Heart right ventricle (tissue), 16 donors: ENCODE measurements at regions not wholly inside any gene's neighbourhood (a gene's known extent, or its start where the extent isn't known, plus 50 kb on each side); places are given as distances from the start of the nearest gene placed in this dataset.

Experiments
- ATAC-seq, 8 donors: fragments of 200-7000 bp; cut with Tn5 transposase; one replicate each; pipeline ENCODE4 v1.9.1; 2020; ENCODE audit warnings: mild to moderate bottlenecking in 8 of 8, moderate library complexity in 8 of 8, moderate number of reproducible peaks in 1 of 8
- DNase-seq, 2 donors: peaks; one replicate each; pipeline ENCODE4 v3.0.0-alpha.2; 2020
- H3K27ac ChIP-seq, 10 donors: fragments of 200-600 bp; sonication (generic) in 2 of 10; one replicate each; pipeline versions ENCODE4 v1.5.0 to v1.8.0; 2020 to 2022; ENCODE audit warnings: mild to moderate bottlenecking in 3 of 10
- H3K27me3 ChIP-seq, 7 donors: fragments of 200-600 bp; one replicate each; pipeline ENCODE4 v1.8.0; 2021 to 2022; ENCODE audit warnings: mild to moderate bottlenecking in 2 of 7
- H3K36me3 ChIP-seq, 9 donors: fragments of 200-600 bp; sonication (generic) in 1 of 9; one replicate each; pipeline versions ENCODE4 v1.5.0 to v1.8.0; 2020 to 2022; ENCODE audit warnings: mild to moderate bottlenecking in 2 of 9
- H3K4me1 ChIP-seq, 9 donors: fragments of 200-600 bp; sonication (generic) in 1 of 9; one replicate each; pipeline versions ENCODE4 v1.5.0 to v1.8.0; 2020 to 2022; ENCODE audit warnings: mild to moderate bottlenecking in 4 of 9
- H3K4me3 ChIP-seq, 10 donors: fragments of 200-600 bp; sonication (generic) in 2 of 10; one replicate each; pipeline versions ENCODE4 v1.5.0 to v1.8.0; 2020 to 2022; ENCODE audit warnings: mild to moderate bottlenecking in 7 of 10, moderate library complexity in 2 of 10
- H3K9me3 ChIP-seq, 11 donors: fragments of 200-600 bp in 10 of 11; sonication (generic) in 2 of 11; one replicate each; pipeline versions ENCODE4 v1.5.0 to v1.8.0; 2013 to 2022; ENCODE audit warnings: mild to moderate bottlenecking in 2 of 11, control low read depth in 1 of 11, moderate library complexity in 1 of 11
- WGBS, 2 donors: extraction: QIAGEN DNeasy Blood & Tissue Kit; methylation state at CpG; one replicate each; pipeline ENCODE4 v1.1.7; 2013; ENCODE audit warnings: inconsistent platforms in 1 of 2; 5-methylcytosine and 5-hydroxymethylcytosine counted together
- intact Hi-C, 10 donors: fragments of 100-400 bp; cut with DNase I; formaldehyde crosslinking; loops; one replicate each; pipeline versions ENCODE4 v1.11.1 to v1.14.2; 2022
- TF ChIP-seq, protein P1 (sequence below), 9 donors: fragments of 200-600 bp; sonication (generic) in 2 of 9; IDR thresholded peaks; one replicate each; pipeline versions ENCODE4 v1.5.0 to v1.8.0; 2021 to 2022; ENCODE audit warnings: antibody characterized with exemption in 9 of 9, mild to moderate bottlenecking in 5 of 9, moderate library complexity in 1 of 9
- donor health status: Arrhythmogenic right ventricular cardiomyopathy.
- donor health status: ischemic (EF 13 %, LVEDD 7.1; RV severe dilation, severe dysfunction).
- donor health status: healthy with polysubstance abuse.
- donor health status: DM: no; HTN: yes; CAD: no.
- donor health status: DM: no; HTN: no; CAD: no.
- donor health status: ischemic (EF 25% LVEDD 6.9; RV normal size, moderate dysfunction).
- donor health status: ischemic (EF 25% LVEDD 5.7; RV mildly dilated, moderate dysfunction).
- donor health status: healthy.
- donor health status: DM: yes; HTN: yes; CAD: no.
- donor health status: Ischemic cardiomyopathy.
- donor health status: ischemic (EF 35%, LVEDD 5.7; RV mildly dilated, moderate dysfunction).
- donor health status: nonischemic (EF 11% LVEDD 7.7; RV severe dilation, severe dysfunction).
- donor health status: DM: yes; HTN: yes; CAD: no.
- donor health status: PGD.
- donor health status: ischemic (EF 29% LVEDD 5.4; RV normal size, mild dysfunction).
- donor health status: nonischemic (EF 23%, LVEDD 6.1; RV moderate dilation, normal function).

DNA sequence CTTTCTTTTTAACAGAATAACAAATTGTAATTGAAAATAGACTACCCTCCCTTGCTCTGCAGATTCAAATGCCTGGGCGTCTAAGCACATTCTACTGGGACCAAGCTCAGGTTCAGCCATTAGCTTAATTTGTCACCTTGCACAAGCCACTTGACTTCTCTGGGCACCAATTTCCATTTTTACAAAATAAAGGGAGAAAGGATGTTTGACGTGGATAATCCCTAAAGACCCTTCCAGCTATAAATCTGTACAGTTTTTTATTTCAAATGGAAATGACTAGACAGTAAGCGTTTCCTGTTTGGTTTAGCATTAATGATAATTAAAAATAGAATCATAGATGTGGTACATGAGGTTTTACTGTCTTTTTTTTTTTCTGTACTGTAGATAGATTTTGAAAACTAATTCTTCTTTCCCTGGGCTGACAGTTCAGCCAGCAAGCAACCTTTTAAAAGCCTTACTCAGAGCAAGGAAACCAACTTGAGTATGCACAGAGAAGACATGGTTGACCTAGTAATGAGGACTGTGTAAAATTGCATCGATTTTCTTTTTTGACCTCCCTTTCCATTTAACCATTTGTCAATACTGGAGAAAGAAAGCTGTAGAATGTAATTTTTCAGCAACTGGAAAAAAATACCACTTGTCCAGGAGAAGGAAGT lies 1329.5 kb upstream of the CDH8 start:
- Histone ChIP-seq H3K4me1 (no peaks in the 10 kb centered on the region), H3K27ac (no peak overlapping the region), H3K36me3 (no peaks in the 10 kb centered on the region), H3K9me3 (no peaks in the 10 kb centered on the region), H3K27me3 (no peaks in the 10 kb centered on the region), H3K4me3 (no peak overlapping the region)
- WGBS, 2 donors = 59 to 78% methylated on average over 4 of the region's 4 CpGs
- ATAC-seq (no peak), DNase-seq (no peak)
- TF ChIP-seq, protein P1, sequence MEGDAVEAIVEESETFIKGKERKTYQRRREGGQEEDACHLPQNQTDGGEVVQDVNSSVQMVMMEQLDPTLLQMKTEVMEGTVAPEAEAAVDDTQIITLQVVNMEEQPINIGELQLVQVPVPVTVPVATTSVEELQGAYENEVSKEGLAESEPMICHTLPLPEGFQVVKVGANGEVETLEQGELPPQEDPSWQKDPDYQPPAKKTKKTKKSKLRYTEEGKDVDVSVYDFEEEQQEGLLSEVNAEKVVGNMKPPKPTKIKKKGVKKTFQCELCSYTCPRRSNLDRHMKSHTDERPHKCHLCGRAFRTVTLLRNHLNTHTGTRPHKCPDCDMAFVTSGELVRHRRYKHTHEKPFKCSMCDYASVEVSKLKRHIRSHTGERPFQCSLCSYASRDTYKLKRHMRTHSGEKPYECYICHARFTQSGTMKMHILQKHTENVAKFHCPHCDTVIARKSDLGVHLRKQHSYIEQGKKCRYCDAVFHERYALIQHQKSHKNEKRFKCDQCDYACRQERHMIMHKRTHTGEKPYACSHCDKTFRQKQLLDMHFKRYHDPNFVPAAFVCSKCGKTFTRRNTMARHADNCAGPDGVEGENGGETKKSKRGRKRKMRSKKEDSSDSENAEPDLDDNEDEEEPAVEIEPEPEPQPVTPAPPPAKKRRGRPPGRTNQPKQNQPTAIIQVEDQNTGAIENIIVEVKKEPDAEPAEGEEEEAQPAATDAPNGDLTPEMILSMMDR (IDR thresholded peaks at IDR 0.05) = no peak
- intact Hi-C loops = loop anchor here in 2 of 10 donors (10.0 kb wide), 1 partner anchor 1749 kb away; no protein-coding TSS in a partner anchor

DNA sequence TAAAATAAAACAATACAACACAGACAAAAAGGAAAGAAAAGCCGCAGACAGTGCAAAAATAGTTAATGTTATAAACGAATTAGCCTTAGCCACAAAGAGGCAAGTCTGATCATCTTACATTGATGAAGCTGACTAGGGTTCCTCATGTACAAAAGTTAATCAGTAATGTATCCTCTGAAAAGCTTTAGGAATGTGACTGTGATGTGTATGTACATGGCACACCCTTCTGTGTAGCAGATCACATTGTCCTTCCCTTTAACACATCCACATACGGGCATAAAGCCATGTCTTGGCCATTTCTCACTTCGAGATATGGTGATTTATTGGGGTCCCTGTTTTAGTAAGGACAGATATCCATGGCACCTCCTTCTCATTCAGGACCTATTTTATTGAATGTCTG lies 1327.5 kb upstream of the CDH8 start:
- no peaks in the 10 kb centered on the region for H3K36me3 ChIP-seq
- TF ChIP-seq, protein P1 (IDR thresholded peaks at IDR 0.05) = no peak
- H3K4me3 ChIP-seq = no peak overlapping the region
- intact Hi-C loops = loop anchor here in 2 of 10 donors (10.0 kb wide), 1 partner anchor 1751 kb away; no protein-coding TSS in a partner anchor
- no peaks in the 10 kb centered on the region for H3K4me1 ChIP-seq
- DNase-seq = no peak
- no peaks in the 10 kb centered on the region for H3K9me3 ChIP-seq
- H3K27ac ChIP-seq = no peak overlapping the region
- 76 to 82% methylated on average over 4 of the region's 4 CpGs for WGBS, 2 donors
- H3K27me3 ChIP-seq = no peaks in the 10 kb centered on the region
- no peak for ATAC-seq

DNA sequence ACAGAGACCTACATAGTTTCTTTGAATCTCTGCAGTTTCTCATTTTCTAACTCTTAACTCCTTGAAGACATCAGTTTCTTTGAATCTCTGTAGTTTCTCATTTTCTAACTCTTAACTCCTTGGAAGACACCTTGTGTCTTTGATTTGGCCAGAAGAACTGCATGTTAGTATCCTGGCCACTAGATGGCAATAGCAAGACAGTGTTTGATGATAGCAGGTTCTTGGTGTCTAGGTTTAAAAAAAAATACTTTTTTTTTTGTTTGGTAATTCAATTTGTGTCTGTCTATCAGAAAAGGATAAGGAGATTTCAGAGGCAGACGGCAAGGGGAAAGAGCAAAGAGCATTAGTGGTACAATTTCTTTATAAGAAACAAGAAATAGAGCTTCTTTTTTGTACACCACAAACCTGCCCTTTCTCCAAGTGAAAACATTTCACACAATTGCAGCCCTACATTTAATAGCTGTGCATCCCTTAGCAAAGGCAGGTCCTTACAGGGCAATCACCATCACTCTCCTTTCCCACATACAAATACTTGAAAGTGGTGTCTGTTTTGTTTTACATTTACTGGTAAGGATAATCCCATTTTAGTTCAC lies 1324.9 kb upstream of the CDH8 start:
- H3K9me3 ChIP-seq = no peaks in the 10 kb centered on the region
- WGBS, 2 donors = 0 to 2% methylated on average over 1 of the region's 1 CpG
- no peak overlapping the region for H3K4me3 ChIP-seq
- intact Hi-C loops = loop anchor here in 2 of 10 donors (10.0 kb wide), 1 partner anchor 1754 kb away; no protein-coding TSS in a partner anchor
- H3K27me3 ChIP-seq = no peaks in the 10 kb centered on the region
- no peak for DNase-seq
- no peak overlapping the region for H3K27ac ChIP-seq
- no peaks in the 10 kb centered on the region for H3K36me3 ChIP-seq
- no peak for ATAC-seq
- TF ChIP-seq, protein P1 (IDR thresholded peaks at IDR 0.05) = peak; percentile 39 to 84 (median 73)
- no peaks in the 10 kb centered on the region for H3K4me1 ChIP-seq

DNA sequence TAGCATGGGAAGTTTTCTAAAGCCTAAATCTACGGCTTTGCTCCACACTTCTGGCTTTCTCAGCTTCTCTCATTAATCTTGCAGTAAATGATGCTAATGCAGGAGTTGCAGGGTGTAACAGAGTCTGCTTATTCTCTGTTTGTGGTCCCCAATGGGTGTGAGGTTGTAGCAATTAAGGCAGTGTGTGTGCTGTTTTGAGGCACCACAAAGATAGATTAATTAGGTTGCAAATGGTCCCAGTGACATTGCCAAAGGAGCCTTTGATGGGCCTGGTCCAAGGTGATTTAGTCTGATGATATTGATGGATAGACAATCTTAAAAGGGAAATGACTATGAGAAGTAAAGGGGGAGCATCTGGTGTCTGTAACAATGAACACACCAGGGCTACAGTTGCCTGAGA lies 1313.7 kb upstream of the CDH8 start:
- Histone ChIP-seq H3K4me1 (peaks cover 0 to 3% (median 0%) of the 10 kb centered on the region in 9 donors), H3K27ac (no peak overlapping the region), H3K9me3 (no peaks in the 10 kb centered on the region), H3K4me3 (no peak overlapping the region), H3K36me3 (no peaks in the 10 kb centered on the region), H3K27me3 (no peaks in the 10 kb centered on the region)
- WGBS, 2 donors = 75 to 83% methylated on average over 1 of the region's 1 CpG
- TF ChIP-seq, protein P1 (IDR thresholded peaks at IDR 0.05) = no peak
- no peak for DNase-seq
- ATAC-seq = no peak
- intact Hi-C loops = no loop called here
